HEK293T (cell line): ENCODE measurements at regions not wholly inside any gene's neighbourhood (a gene's known extent, or its start where the extent isn't known, plus 50 kb on each side); places are given as distances from the start of the nearest gene placed in this dataset.
"Not testable (repeated sequence)": the region's sequence is repeated elsewhere in the genome, so short reads cannot be mapped to it uniquely, and the experiment has no call there.

ENCODE experiments used
- CTBP1 ChIP-seq: fragments of 450-650 bp; IDR thresholded peaks from 2 replicates; pipeline ENCODE4 v1.6.1; 2016; ENCODE audit warnings: borderline replicate concordance
- ELF4 ChIP-seq: fragments of 450-650 bp; IDR thresholded peaks from 2 replicates; pipeline ENCODE4 v1.6.1; 2017; ENCODE audit warnings: antibody characterized with exemption
- FOXM1 ChIP-seq: fragments of 450-650 bp; IDR thresholded peaks from 2 replicates; pipeline ENCODE4 v1.6.1; 2017; ENCODE audit warnings: mild to moderate bottlenecking, borderline replicate concordance
- LEF1 ChIP-seq: fragments of 450-650 bp; IDR thresholded peaks from 2 replicates; pipeline ENCODE4 v1.6.1; 2017; ENCODE audit warnings: mild to moderate bottlenecking, borderline replicate concordance
- PKNOX1 ChIP-seq: fragments of 450-650 bp; IDR thresholded peaks from 2 replicates; pipeline ENCODE4 v1.6.1; 2016
- SP1 ChIP-seq: fragments of 450-650 bp; IDR thresholded peaks from 2 replicates; pipeline ENCODE4 v1.6.1; 2017
- TARDBP ChIP-seq: fragments of 450-650 bp; IDR thresholded peaks from 2 replicates; pipeline ENCODE4 v1.6.1; 2016
- ZNF384 ChIP-seq: fragments of 450-650 bp; IDR thresholded peaks from 2 replicates; pipeline ENCODE4 v1.6.1; 2016

GRCh38 chr3:178349218-178349596 is 187.0 kb upstream of the KCNMB2 start:
- TF ChIP-seq TARDBP, ZNF384, FOXM1, CTBP1, LEF1, ELF4, PKNOX1, SP1: not testable (repeated sequence)
